H9 (cell line): ENCODE measurements at regions not wholly inside any gene's neighbourhood (a gene's known extent, or its start where the extent isn't known, plus 50 kb on each side); places are given as distances from the start of the nearest gene placed in this dataset.

Experiments
- DNase-seq: peaks from one replicate; pipeline ENCODE4 v3.0.0-alpha.2; 2017
- H2AFZ ChIP-seq: one replicate; pipeline ENCODE4 v1.6.1; 2013; ENCODE audit warnings: mild to moderate bottlenecking, low read length, control low read depth, moderate library complexity
- H2AK5ac ChIP-seq: 2 replicates; pipeline ENCODE4 v1.6.1; 2013; ENCODE audit warnings: low read length, control low read depth, mixed read lengths; ENCODE audit not compliant: insufficient read length
- H2BK120ac ChIP-seq: one replicate; pipeline ENCODE4 v1.6.1; 2013; ENCODE audit warnings: low read depth, mild to moderate bottlenecking, low read length, control low read depth, inconsistent platforms; ENCODE audit not compliant: poor library complexity, severe bottlenecking
- H2BK12ac ChIP-seq: 2 replicates; pipeline ENCODE4 v1.6.1; 2013; ENCODE audit warnings: low read length, control low read depth, mixed read lengths, low read depth; ENCODE audit not compliant: insufficient read length
- H2BK15ac ChIP-seq: 2 replicates; pipeline ENCODE4 v1.6.1; 2013; ENCODE audit warnings: low read depth, low read length, control low read depth
- H2BK20ac ChIP-seq: one replicate; pipeline ENCODE4 v1.6.1; 2013; ENCODE audit warnings: low read depth, mild to moderate bottlenecking, low read length, control low read depth, inconsistent platforms; ENCODE audit not compliant: poor library complexity, severe bottlenecking
- H2BK5ac ChIP-seq: 2 replicates; pipeline ENCODE4 v1.6.1; 2013; ENCODE audit warnings: low read length, control low read depth, mixed read lengths; ENCODE audit not compliant: insufficient read length
- H3K14ac ChIP-seq: 2 replicates; pipeline ENCODE4 v1.6.1; 2013; ENCODE audit warnings: low read length, control low read depth; ENCODE audit not compliant: insufficient read depth
- H3K18ac ChIP-seq: 2 replicates; pipeline ENCODE4 v1.6.1; 2013; ENCODE audit warnings: low read depth, mild to moderate bottlenecking, mixed read lengths, low read length, control low read depth; ENCODE audit not compliant: insufficient read length
- H3K23ac ChIP-seq: 2 replicates; pipeline ENCODE4 v1.6.1; 2013; ENCODE audit warnings: low read length, control low read depth, mixed read lengths, low read depth; ENCODE audit not compliant: insufficient read length
- H3K23me2 ChIP-seq: 2 replicates; pipeline ENCODE4 v1.6.1; 2013; ENCODE audit warnings: low read depth, mild to moderate bottlenecking, mixed read lengths, low read length, control low read depth; ENCODE audit not compliant: insufficient read length, poor library complexity, severe bottlenecking
- H3K27ac ChIP-seq: 2 replicates; pipeline ENCODE4 v1.5.1; 2013; ENCODE audit warnings: low read length, control low read depth, mixed read lengths, low read depth; ENCODE audit not compliant: insufficient read length
- H3K27me3 ChIP-seq: 2 replicates; pipeline ENCODE4 v1.6.1; 2013; ENCODE audit warnings: low read length, control low read depth, inconsistent platforms; ENCODE audit not compliant: insufficient read depth
- H3K4ac ChIP-seq: 2 replicates; pipeline ENCODE4 v1.6.1; 2013; ENCODE audit warnings: low read depth, mild to moderate bottlenecking, control low read depth, inconsistent platforms, low read length, moderate library complexity
- H3K4me1 ChIP-seq: 2 replicates; pipeline ENCODE4 v1.6.1; 2013; ENCODE audit warnings: low read length, control low read depth, inconsistent platforms; ENCODE audit not compliant: insufficient read depth
- H3K4me2 ChIP-seq: 2 replicates; pipeline ENCODE4 v1.6.1; 2013; ENCODE audit warnings: low read length, control low read depth, mixed read lengths; ENCODE audit not compliant: insufficient read length, insufficient read depth
- H3K56ac ChIP-seq: 2 replicates; pipeline ENCODE4 v1.6.1; 2013; ENCODE audit warnings: low read depth, mild to moderate bottlenecking, mixed read lengths, low read length, control low read depth; ENCODE audit not compliant: insufficient read length
- H3K79me1 ChIP-seq: 2 replicates; pipeline ENCODE4 v1.6.1; 2013; ENCODE audit warnings: low read depth, mild to moderate bottlenecking, moderate library complexity, low read length, control low read depth, inconsistent platforms; ENCODE audit not compliant: insufficient read depth, poor library complexity, severe bottlenecking
- H3K79me2 ChIP-seq: 2 replicates; pipeline ENCODE4 v1.6.1; 2013; ENCODE audit warnings: low read length, control low read depth, inconsistent platforms; ENCODE audit not compliant: insufficient read depth
- H3K9ac ChIP-seq: 2 replicates; pipeline ENCODE4 v1.6.1; 2013; ENCODE audit warnings: low read length, control low read depth, mixed read lengths; ENCODE audit not compliant: insufficient read length; ENCODE audit errors: extremely low read depth
- H3K9me3 ChIP-seq: one replicate; pipeline ENCODE4 v1.6.1; 2013; ENCODE audit warnings: low read depth, low read length, inconsistent platforms; ENCODE audit not compliant: control insufficient read depth
- H3T11ph ChIP-seq: one replicate; pipeline ENCODE4 v1.6.1; 2013; ENCODE audit warnings: mild to moderate bottlenecking, low read length, control low read depth, inconsistent platforms
- H4K20me1 ChIP-seq: one replicate; pipeline ENCODE4 v1.6.1; 2013; ENCODE audit not compliant: control insufficient read depth, insufficient read length, insufficient read depth
- H4K5ac ChIP-seq: 2 replicates; pipeline ENCODE4 v1.6.1; 2013; ENCODE audit warnings: low read depth, mild to moderate bottlenecking, mixed read lengths, low read length, control low read depth; ENCODE audit not compliant: insufficient read length
- H4K8ac ChIP-seq: replicated peaks from 2 replicates; pipeline ENCODE4 v1.6.1; 2013; ENCODE audit warnings: low read length, control low read depth, mixed read lengths, low read depth; ENCODE audit not compliant: insufficient read length
- H4K91ac ChIP-seq: 2 replicates; pipeline ENCODE4 v1.6.1; 2013; ENCODE audit warnings: low read depth, mild to moderate bottlenecking, moderate library complexity, mixed read lengths, low read length, control low read depth; ENCODE audit not compliant: insufficient read length
- H3K27ac Mint-ChIP-seq, 3 experiments: 2 replicates in 2 of 3; 3 replicates in 1 of 3; pipeline ENCODE4 v1.8.0; 2020 to 2021; ENCODE audit warnings: mixed read lengths in 3 of 3, mild to moderate bottlenecking in 1 of 3, moderate library complexity in 1 of 3
- H3K27me3 Mint-ChIP-seq: 2 replicates; pipeline ENCODE4 v1.8.0; 2021; ENCODE audit warnings: low read depth, mild to moderate bottlenecking, moderate library complexity, mixed read lengths
- H3K36me3 Mint-ChIP-seq, 3 experiments: 2 replicates in 2 of 3; 3 replicates in 1 of 3; pipeline ENCODE4 v1.8.0; 2020 to 2021; ENCODE audit warnings: low read depth in 3 of 3, mixed read lengths in 3 of 3; ENCODE audit not compliant: insufficient read depth in 1 of 3
- H3K4me1 Mint-ChIP-seq, 2 experiments: 2 replicates each; pipeline ENCODE4 v1.8.0; 2020; ENCODE audit warnings: mixed read lengths in 2 of 2
- H3K4me3 Mint-ChIP-seq, 2 experiments: 2 replicates in 1 of 2; 3 replicates in 1 of 2; pipeline ENCODE4 v1.8.0; 2020 to 2021; ENCODE audit warnings: mild to moderate bottlenecking in 2 of 2, mixed read lengths in 2 of 2, moderate library complexity in 1 of 2
- H3K9me3 Mint-ChIP-seq, 2 experiments: 2 replicates in 1 of 2; 3 replicates in 1 of 2; pipeline ENCODE4 v1.8.0; 2020; ENCODE audit warnings: mild to moderate bottlenecking in 2 of 2, mixed read lengths in 2 of 2, moderate library complexity in 1 of 2
- WGBS: extraction: QIAGEN DNeasy Blood & Tissue Kit; methylation state at CpG from one replicate; pipeline ENCODE4 v1.1.7; 2013; ENCODE audit warnings: missing lambda C conversion rate, low lambda C conversion rate, mixed read lengths; ENCODE audit not compliant: insufficient read length; ENCODE audit errors: extremely low coverage; 5-methylcytosine and 5-hydroxymethylcytosine counted together
- TF ChIP-seq, protein P1 (sequence below): fragments of 200-600 bp; sonication (generic); conservative IDR thresholded peaks from 3 replicates; pipeline ENCODE4 v1.8.0; 2021; ENCODE audit warnings: antibody characterized with exemption, mild to moderate bottlenecking

DNA sequence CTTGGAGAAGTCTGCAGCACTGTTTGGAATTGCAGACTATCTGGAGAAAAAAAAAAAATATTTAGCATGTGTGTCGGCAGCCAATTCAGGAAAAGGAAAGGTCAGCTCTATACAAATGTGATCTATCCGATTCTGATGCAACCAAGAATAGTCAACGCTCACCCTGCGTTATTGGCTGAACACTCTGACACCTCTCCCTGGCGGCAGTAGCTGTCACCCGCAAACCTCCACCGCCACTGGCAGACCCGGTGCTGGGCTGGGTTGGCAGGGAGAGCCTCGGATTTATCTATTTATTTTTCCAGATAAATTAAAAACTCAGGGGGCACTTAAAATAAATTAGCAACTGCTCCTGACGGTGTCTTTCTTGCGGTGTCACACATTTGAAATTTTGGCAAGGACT is 409.7 kb downstream of the VRK1 start:
- H3K4me1 Mint-ChIP-seq = peaks cover 0 to 2% of the 10 kb centered on the region in 2 experiments; a peak in 1 of 4 replicates
- TF ChIP-seq, protein P1, sequence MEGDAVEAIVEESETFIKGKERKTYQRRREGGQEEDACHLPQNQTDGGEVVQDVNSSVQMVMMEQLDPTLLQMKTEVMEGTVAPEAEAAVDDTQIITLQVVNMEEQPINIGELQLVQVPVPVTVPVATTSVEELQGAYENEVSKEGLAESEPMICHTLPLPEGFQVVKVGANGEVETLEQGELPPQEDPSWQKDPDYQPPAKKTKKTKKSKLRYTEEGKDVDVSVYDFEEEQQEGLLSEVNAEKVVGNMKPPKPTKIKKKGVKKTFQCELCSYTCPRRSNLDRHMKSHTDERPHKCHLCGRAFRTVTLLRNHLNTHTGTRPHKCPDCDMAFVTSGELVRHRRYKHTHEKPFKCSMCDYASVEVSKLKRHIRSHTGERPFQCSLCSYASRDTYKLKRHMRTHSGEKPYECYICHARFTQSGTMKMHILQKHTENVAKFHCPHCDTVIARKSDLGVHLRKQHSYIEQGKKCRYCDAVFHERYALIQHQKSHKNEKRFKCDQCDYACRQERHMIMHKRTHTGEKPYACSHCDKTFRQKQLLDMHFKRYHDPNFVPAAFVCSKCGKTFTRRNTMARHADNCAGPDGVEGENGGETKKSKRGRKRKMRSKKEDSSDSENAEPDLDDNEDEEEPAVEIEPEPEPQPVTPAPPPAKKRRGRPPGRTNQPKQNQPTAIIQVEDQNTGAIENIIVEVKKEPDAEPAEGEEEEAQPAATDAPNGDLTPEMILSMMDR = no peak
- H3K4ac ChIP-seq = no peak overlapping the region
- H4K8ac ChIP-seq = no peak overlapping the region
- no peaks in the 10 kb centered on the region for H3K9me3 Mint-ChIP-seq
- no peak overlapping the region for H3K14ac ChIP-seq
- H3K79me1 ChIP-seq = no peaks in the 10 kb centered on the region
- no peak overlapping the region for H3K4me2 ChIP-seq
- WGBS = no CpG with 5 or more reads among the region's 11 CpGs
- H3K27me3 ChIP-seq = no peaks in the 10 kb centered on the region
- peaks cover 2% of the 10 kb centered on the region for H3K27me3 Mint-ChIP-seq
- no peak overlapping the region for H3K9ac ChIP-seq
- H2AFZ ChIP-seq = no peak overlapping the region
- no peak overlapping the region for H2BK120ac ChIP-seq
- H3K4me3 Mint-ChIP-seq = no peak overlapping the region
- H3K27ac Mint-ChIP-seq = no peak overlapping the region
- H2AK5ac ChIP-seq = no peak overlapping the region
- no peak overlapping the region for H4K5ac ChIP-seq
- H3K79me2 ChIP-seq = no peaks in the 10 kb centered on the region
- H3K56ac ChIP-seq = no peak overlapping the region
- H3K18ac ChIP-seq = no peak overlapping the region
- H4K91ac ChIP-seq = no peak overlapping the region
- no peak overlapping the region for H3K27ac ChIP-seq
- H2BK15ac ChIP-seq = no peak overlapping the region
- H3T11ph ChIP-seq = no peak overlapping the region
- no peaks in the 10 kb centered on the region for H3K4me1 ChIP-seq
- no peaks in the 10 kb centered on the region for H3K36me3 Mint-ChIP-seq
- H4K20me1 ChIP-seq = no peaks in the 10 kb centered on the region
- H2BK5ac ChIP-seq = no peak overlapping the region
- no peak for DNase-seq
- no peak overlapping the region for H2BK12ac ChIP-seq
- no peaks in the 10 kb centered on the region for H3K9me3 ChIP-seq
- no peak overlapping the region for H2BK20ac ChIP-seq
- H3K23me2 ChIP-seq = no peaks in the 10 kb centered on the region
- no peak overlapping the region for H3K23ac ChIP-seq
